SU-DHL-6 (cell line): ENCODE measurements at regions not wholly inside any gene's neighbourhood (a gene's known extent, or its start where the extent isn't known, plus 50 kb on each side); places are given as distances from the start of the nearest gene placed in this dataset.

Experiments
- H2AFZ ChIP-seq: fragments of 200-600 bp; sonication (generic); 2 replicates; pipeline ENCODE4 v1.6.1; 2014; ENCODE audit warnings: low read depth, mild to moderate bottlenecking, moderate library complexity, mixed read lengths, antibody characterized with exemption, low read length; ENCODE audit not compliant: severe bottlenecking
- H3F3A ChIP-seq: fragments of 200-600 bp; shearing (Covaris generic); 2 replicates; pipeline ENCODE4 v1.6.0; 2016; ENCODE audit warnings: antibody characterized with exemption, mild to moderate bottlenecking; ENCODE audit not compliant: insufficient read depth
- H3K27ac ChIP-seq: fragments of 200-600 bp; sonication (generic); 2 replicates; pipeline ENCODE4 v1.5.1; 2016; ENCODE audit warnings: low read depth, mild to moderate bottlenecking, low read length, moderate library complexity, mixed read lengths
- H3K27me3 ChIP-seq: fragments of 200-600 bp; sonication (generic), shearing (Covaris generic); 2 replicates; pipeline ENCODE4 v1.6.0; 2014; ENCODE audit warnings: mild to moderate bottlenecking, low read length
- H3K36me3 ChIP-seq: fragments of 200-600 bp; sonication (generic); 2 replicates; pipeline ENCODE4 v1.6.1; 2014; ENCODE audit warnings: mild to moderate bottlenecking, low read length, mixed read lengths
- H3K4me2 ChIP-seq: fragments of 300-600, 200-600 bp; shearing (Covaris generic), sonication (generic); 2 replicates; pipeline ENCODE4 v1.6.0; 2014; ENCODE audit warnings: low read length, low read depth, mild to moderate bottlenecking; ENCODE audit not compliant: poor library complexity, severe bottlenecking
- H3K4me3 ChIP-seq: fragments of 200-600 bp; sonication (generic); 2 replicates; pipeline ENCODE4 v1.5.1; 2014; ENCODE audit warnings: antibody characterized with exemption, low read length, mild to moderate bottlenecking, mixed read lengths; ENCODE audit not compliant: insufficient read depth, poor library complexity, severe bottlenecking
- H3K79me2 ChIP-seq: fragments of 200-600 bp; sonication (generic); 2 replicates; pipeline ENCODE4 v1.6.1; 2014; ENCODE audit warnings: mild to moderate bottlenecking, low read length, moderate library complexity; ENCODE audit not compliant: insufficient read depth
- H3K9ac ChIP-seq: fragments of 200-600 bp; sonication (generic); 2 replicates; pipeline ENCODE4 v1.7.0; 2014; ENCODE audit warnings: mild to moderate bottlenecking, low read length
- H3K9me2 ChIP-seq: fragments of 200-600 bp; sonication (generic); replicated peaks from 2 replicates; pipeline ENCODE4 v1.6.1; 2014; ENCODE audit warnings: low read length; ENCODE audit not compliant: insufficient read depth
- H3K9me3 ChIP-seq: fragments of 200-600 bp; sonication (generic); 2 replicates; pipeline ENCODE4 v1.6.1; 2014; ENCODE audit warnings: low read length, mixed read lengths; ENCODE audit not compliant: insufficient read depth
- H4K20me1 ChIP-seq: fragments of 200-600 bp; sonication (generic); 2 replicates; pipeline ENCODE4 v1.6.1; 2014; ENCODE audit warnings: low read depth, mild to moderate bottlenecking, antibody characterized with exemption, low read length, moderate library complexity, mixed read lengths
- CTCF ChIP-seq: fragments of 200-600 bp; sonication (generic); IDR thresholded peaks from one replicate; pipeline ENCODE4 v1.5.1; 2017; ENCODE audit warnings: antibody characterized with exemption, mild to moderate bottlenecking, low read length, moderate library complexity; ENCODE audit not compliant: insufficient read depth, poor library complexity, severe bottlenecking
- EZH2phosphoT487 ChIP-seq: fragments of 200-600 bp; sonication (generic), shearing (Covaris generic); conservative IDR thresholded peaks from 2 replicates; pipeline ENCODE4 v1.6.1; 2018; ENCODE audit warnings: mild to moderate bottlenecking, antibody characterized with exemption, low read length, moderate library complexity, mixed read lengths

- Histone ChIP-seq H3K4me2 (no peak overlapping the region), H3K9me3 (no peaks in the 10 kb centered on the region), H3K79me2 (peaks cover 59% of the 10 kb centered on the region; the same call in 1 of the 2 replicates), H3K9ac (no peak overlapping the region), H4K20me1 (peaks cover 16% of the 10 kb centered on the region; the same call in 1 of the 2 replicates), H3K27ac (no peak overlapping the region), H3F3A (no peaks in the 10 kb centered on the region), H3K4me3 (no peak overlapping the region), H3K9me2 (no peaks in the 10 kb centered on the region), H3K36me3 (no peaks in the 10 kb centered on the region), H3K27me3 (no peaks in the 10 kb centered on the region), H2AFZ (no peak overlapping the region)
- TF ChIP-seq CTCF (no peak), EZH2phosphoT487 (no peak)
Observed at GRCh38 chr2:134128746-134129145, 125.1 kb upstream of the MGAT5 start.

DNA sequence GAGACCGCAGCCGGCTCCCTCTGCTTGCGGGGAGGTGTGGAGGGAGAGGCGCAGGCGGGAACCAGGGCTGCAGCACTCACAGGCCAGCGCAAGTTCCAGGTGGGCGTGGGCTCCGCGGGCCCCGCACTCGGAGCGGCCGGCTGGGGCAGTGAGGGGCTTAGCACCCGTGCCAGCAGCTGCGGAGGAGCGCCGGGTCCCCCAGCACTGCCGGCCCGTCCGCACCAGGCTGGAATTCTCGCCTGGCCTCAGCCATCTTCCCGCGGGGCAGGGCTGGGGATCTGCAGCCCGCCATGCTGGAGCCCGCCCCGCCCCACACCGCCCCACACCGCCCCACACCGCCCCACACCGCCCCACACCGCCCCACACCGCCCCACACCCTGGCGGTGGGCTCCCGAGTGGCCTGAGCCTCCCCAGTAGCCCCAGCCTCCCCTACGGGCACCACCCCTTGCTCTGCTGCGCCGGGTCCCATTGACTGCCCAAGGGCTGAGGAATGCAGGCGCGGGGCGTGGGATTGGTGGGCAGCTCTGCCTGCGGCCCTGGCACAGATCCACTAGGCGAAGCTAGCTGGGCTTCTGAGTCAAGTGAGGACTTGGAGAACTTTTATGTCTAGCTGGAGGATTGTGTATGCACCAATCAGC lies 123.9 kb upstream of the MGAT5 start:
- H3K79me2 ChIP-seq: peaks cover 53% of the 10 kb centered on the region; the same call in 1 of the 2 replicates
- H3K9me3 ChIP-seq: no peaks in the 10 kb centered on the region

DNA sequence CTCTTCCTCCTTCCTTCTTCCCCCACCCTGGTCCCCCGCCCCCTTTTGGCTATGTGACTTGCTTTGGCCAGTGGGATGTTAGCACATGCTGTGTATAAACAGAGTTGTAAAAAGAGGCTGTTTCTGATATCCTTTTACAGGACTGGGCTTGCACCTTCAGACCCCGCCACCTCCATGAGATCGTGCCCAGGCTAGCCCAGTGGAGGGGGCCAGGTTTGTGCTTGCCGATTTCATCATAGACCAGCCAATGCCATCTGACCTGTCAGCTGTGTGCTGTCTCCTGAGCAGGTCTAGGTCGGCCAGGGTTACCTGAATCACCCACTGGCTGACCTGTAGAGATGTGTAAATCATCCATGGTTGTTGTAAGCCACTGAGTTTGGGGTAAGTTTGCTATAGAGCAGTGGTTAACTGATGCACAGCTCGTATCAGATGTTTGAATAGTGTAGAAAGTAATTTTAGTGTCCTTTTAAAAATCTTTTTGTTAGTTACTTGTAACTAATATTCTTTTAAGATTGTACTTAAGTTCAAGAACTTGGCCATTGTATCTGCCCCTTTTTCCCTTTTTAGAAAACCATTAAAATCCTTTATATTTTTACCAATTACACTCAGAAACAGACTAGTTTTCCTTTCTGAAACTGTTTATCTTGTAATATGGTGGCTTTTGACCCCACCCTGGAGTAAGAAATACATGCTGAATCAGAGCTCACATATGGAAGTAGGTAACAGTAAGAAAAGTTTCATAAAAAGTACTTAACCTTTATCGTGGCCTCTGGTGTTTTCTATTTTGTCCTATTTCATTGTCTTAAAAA lies 122.0 kb upstream of the MGAT5 start:
- TF ChIP-seq CTCF (no peak), EZH2phosphoT487 (no peak)
- no peaks in the 10 kb centered on the region for H3K27me3 ChIP-seq
- H3K36me3 ChIP-seq: no peaks in the 10 kb centered on the region
- no peak overlapping the region for H3K27ac ChIP-seq
- H3K9me2 ChIP-seq: no peaks in the 10 kb centered on the region
- H3F3A ChIP-seq: no peaks in the 10 kb centered on the region
- H3K4me3 ChIP-seq: no peak overlapping the region
- peaks cover 36% of the 10 kb centered on the region; the same call in 1 of the 2 replicates for H3K79me2 ChIP-seq
- no peaks in the 10 kb centered on the region for H3K9me3 ChIP-seq
- H3K9ac ChIP-seq: no peak overlapping the region
- peaks cover 11% of the 10 kb centered on the region; the same call in 1 of the 2 replicates for H4K20me1 ChIP-seq
- no peak overlapping the region for H2AFZ ChIP-seq
- H3K4me2 ChIP-seq: no peak overlapping the region

More for the DNA sequence above, 123.9 kb upstream of the MGAT5 start:
- Histone ChIP-seq H2AFZ (no peak overlapping the region), H3K27me3 (no peaks in the 10 kb centered on the region), H3K4me2 (no peak overlapping the region), H3K36me3 (no peaks in the 10 kb centered on the region), H3K4me3 (no peak overlapping the region), H4K20me1 (peaks cover 10% of the 10 kb centered on the region; the same call in 1 of the 2 replicates), H3K9ac (no peak overlapping the region), H3K27ac (no peak overlapping the region), H3F3A (no peaks in the 10 kb centered on the region), H3K9me2 (no peaks in the 10 kb centered on the region)
- no peak for TF ChIP-seq CTCF
- TF ChIP-seq EZH2phosphoT487: no peak
